ENCODE measurements at regions not wholly inside any gene's neighbourhood (a gene's known extent, or its start where the extent isn't known, plus 50 kb on each side); places are given as distances from the start of the nearest gene placed in this dataset.
"Not testable (repeated sequence)": the region's sequence is repeated elsewhere in the genome, so short reads cannot be mapped to it uniquely, and the experiment has no call there.

GRCh38 chr5:89823046-89823445 is 586.5 kb downstream of the CETN3 start:
- H3K27ac ChIP-seq = no peak overlapping the region
- TF ChIP-seq ZFX (IDR thresholded peaks at IDR 0.05; ENCODE audit: borderline replicate concordance) = no peak
- TF ChIP-seq, protein P1, sequence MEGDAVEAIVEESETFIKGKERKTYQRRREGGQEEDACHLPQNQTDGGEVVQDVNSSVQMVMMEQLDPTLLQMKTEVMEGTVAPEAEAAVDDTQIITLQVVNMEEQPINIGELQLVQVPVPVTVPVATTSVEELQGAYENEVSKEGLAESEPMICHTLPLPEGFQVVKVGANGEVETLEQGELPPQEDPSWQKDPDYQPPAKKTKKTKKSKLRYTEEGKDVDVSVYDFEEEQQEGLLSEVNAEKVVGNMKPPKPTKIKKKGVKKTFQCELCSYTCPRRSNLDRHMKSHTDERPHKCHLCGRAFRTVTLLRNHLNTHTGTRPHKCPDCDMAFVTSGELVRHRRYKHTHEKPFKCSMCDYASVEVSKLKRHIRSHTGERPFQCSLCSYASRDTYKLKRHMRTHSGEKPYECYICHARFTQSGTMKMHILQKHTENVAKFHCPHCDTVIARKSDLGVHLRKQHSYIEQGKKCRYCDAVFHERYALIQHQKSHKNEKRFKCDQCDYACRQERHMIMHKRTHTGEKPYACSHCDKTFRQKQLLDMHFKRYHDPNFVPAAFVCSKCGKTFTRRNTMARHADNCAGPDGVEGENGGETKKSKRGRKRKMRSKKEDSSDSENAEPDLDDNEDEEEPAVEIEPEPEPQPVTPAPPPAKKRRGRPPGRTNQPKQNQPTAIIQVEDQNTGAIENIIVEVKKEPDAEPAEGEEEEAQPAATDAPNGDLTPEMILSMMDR (IDR thresholded peaks at IDR 0.05) = no peak

DNA sequence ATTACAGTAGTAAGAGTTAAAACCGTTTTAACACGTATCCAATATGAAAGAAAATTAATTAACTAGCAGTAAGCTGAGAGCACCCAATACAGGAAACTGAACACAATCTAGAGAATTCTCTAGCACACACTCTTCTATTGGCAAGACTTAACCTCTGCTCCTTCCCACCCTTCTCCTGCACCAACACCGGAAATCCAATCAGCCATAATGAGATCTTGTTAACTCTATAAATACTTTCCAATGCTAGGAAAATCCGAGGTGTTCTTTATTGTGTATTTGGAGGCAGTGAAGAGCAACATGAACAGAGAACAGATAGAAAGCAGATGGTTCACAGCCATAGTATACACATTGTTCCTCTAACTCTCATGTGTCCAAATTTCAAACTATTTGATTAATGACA is 591.7 kb downstream of the CETN3 start:
- TF ChIP-seq ZFX (IDR thresholded peaks at IDR 0.05; ENCODE audit: borderline replicate concordance) = no peak
- TF ChIP-seq, protein P1 (IDR thresholded peaks at IDR 0.05) = no peak
- no peak overlapping the region for H3K27ac ChIP-seq

DNA sequence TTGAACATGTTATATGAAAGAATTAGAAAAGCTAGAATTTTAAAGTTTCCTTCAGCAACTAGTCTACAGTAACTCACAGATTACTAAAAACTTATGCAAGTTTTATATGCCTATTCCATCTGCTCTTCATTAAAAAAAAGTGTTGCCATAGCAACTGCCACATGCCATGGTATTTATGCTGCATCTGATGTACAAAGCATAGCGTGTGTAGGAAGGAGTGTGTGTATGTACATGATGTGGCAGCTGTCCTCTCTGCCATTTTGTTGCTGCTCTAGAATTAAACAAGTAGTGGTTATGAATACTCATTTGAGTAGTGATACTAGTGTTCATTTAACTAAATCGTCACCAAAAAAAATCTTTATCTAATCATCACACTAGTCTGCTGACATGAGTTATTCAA is 593.5 kb downstream of the CETN3 start:
- H3K27ac ChIP-seq = no peak overlapping the region
- no peak for TF ChIP-seq ZFX (IDR thresholded peaks at IDR 0.05; ENCODE audit: borderline replicate concordance)
- TF ChIP-seq, protein P1 (IDR thresholded peaks at IDR 0.05) = no peak

DNA sequence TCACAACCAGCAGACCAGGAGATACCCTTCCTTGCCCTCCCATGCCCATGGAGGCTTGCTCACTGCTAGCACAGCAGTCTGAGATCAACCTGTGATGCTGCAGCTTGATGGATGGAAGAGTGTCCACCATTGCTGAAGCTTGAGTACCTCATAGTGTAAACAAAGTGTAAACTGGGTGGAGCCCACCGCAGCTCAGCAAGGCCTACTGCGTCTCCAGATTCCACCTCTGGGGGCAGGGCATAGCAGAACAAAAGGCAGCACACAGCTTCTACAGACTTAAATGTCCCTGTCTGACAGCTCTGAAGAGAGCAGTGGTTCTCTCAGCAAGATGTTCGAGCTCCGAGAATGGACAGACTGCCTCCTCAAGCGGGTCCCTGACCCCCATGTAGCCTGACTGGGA is 608.8 kb downstream of the CETN3 start:
- TF ChIP-seq, protein P1 (IDR thresholded peaks at IDR 0.05) = peak; percentile 19
- H3K27ac ChIP-seq = not testable (repeated sequence)

GRCh38 chr5:89794504-89794903 is 615.1 kb downstream of the CETN3 start:
- not testable (repeated sequence) for H3K27ac ChIP-seq

GRCh38 chr5:89779734-89780133 is 629.8 kb downstream of the CETN3 start:
- H3K27ac ChIP-seq = not testable (repeated sequence)

DNA sequence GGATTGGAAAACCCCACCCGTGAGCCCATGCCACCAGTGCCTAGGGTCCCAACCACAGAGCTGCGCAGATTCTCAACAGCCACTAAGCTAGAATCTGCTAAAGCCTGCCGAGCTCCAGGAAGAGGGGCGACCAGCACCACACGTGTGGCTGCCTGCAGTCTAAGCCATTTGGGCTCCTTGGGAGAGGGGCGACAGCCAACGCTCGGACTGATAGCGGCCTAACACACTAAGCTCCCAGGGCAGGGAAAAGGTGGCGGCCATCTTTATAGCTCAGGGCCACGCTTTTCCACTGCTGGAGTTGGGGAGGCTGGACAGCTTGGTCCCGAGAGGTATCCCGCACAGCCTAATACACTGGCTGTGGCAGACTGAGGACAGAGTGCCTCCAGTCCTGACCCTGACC is 631.8 kb downstream of the CETN3 start:
- TF ChIP-seq ZFX (IDR thresholded peaks at IDR 0.05; ENCODE audit: borderline replicate concordance) = no peak
- TF ChIP-seq, protein P1 (IDR thresholded peaks at IDR 0.05) = no peak

DNA sequence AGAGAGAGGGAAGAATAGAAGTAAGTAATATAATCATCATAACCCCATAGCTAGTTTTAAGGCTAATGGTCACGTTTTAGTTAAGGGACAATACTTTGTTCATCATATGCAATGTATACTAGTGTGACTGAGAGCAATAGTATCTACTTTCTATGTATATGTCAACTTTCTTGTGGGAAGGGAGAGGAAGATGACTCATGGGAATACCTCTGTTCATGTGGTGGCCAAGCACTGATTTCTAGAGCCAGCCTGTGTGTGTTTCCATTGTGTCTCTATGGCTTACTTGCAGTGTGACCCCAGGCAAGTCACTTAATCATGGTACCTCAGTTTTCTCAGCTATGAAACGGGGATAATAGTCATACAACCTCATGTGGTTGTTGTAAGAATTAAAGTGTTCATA is 639.6 kb downstream of the CETN3 start:
- H3K27ac ChIP-seq = no peak overlapping the region
- TF ChIP-seq ZFX (IDR thresholded peaks at IDR 0.05; ENCODE audit: borderline replicate concordance) = no peak
- TF ChIP-seq, protein P1 (IDR thresholded peaks at IDR 0.05) = no peak

More for the DNA sequence above, 631.8 kb downstream of the CETN3 start:
- no peak overlapping the region for H3K27ac ChIP-seq

DNA sequence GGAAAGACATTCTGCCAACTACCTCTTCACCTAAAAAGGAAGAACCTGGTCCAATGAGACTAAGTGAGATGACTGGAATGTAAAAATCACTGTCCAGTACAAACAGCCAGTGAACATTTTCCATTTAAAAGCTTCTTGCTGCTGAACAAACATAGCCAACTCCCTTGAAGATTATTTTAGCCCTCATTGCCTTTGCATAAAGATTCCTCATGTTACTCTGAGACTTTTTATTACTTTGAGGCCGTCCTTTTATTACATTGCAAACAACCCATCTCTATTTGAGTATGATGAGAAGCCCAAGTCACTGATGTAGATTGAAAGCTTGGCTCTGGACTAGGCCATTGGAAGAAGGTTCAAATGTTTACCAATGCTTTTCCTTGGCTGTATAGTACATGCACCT is 649.8 kb downstream of the CETN3 start:
- TF ChIP-seq, protein P1 (IDR thresholded peaks at IDR 0.05) = no peak
- no peak for TF ChIP-seq ZFX (IDR thresholded peaks at IDR 0.05; ENCODE audit: borderline replicate concordance)

More for the DNA sequence above, 649.8 kb downstream of the CETN3 start:
- no peak overlapping the region for H3K27ac ChIP-seq
